Caco-2 (cell line): ENCODE measurements at regions not wholly inside any gene's neighbourhood (a gene's known extent, or its start where the extent isn't known, plus 50 kb on each side); places are given as distances from the start of the nearest gene placed in this dataset.

Source experiments
- BruUV-seq: library from RNA; stranded (reverse); fragments of 400-500 nt; replicated peaks from 2 replicates; lab custom pipeline; 2021; lab: Mats Ljungman, UMichigan
- CTCF ChIA-PET: fragments of 300-600 bp; sonication (Branson Sonifier 250); formaldehyde crosslinking; loops from one replicate; lab custom pipeline; 2022; ENCODE audit warnings: antibody characterized with exemption; lab: Charles Lee
- POLR2A ChIA-PET: fragments of 300-600 bp; sonication (Branson Sonifier 250); formaldehyde crosslinking; loops from one replicate; lab custom pipeline; 2022; ENCODE audit warnings: antibody characterized with exemption; lab: Charles Lee
- DNase-seq, 2 experiments: peaks; one replicate each; pipeline versions ENCODE4 v3.0.0 to v3.0.0-alpha.2; 2020 to 2022
- H3K27me3 ChIP-seq: replicated peaks from 2 replicates; pipeline ENCODE4 v1.6.0; 2011; ENCODE audit warnings: low read length; ENCODE audit not compliant: control insufficient read depth, insufficient read depth
- H3K36me3 ChIP-seq: 2 replicates; pipeline ENCODE4 v1.5.1; 2011; ENCODE audit warnings: low read length; ENCODE audit not compliant: control insufficient read depth, insufficient read depth
- H3K4me1 ChIP-seq: fragments of 250-450 bp; sonication (Bioruptor Pico); 2 replicates; pipeline ENCODE4 v1.5.1; 2020; ENCODE audit warnings: mild to moderate bottlenecking
- H3K4me3 ChIP-seq: 2 replicates; pipeline ENCODE4 v1.5.1; 2011; ENCODE audit warnings: low read depth, mild to moderate bottlenecking, control low read depth, low read length
- H3K9me3 ChIP-seq: fragments of 250-450 bp; sonication (Bioruptor Pico); 2 replicates; pipeline ENCODE4 v1.5.1; 2020; ENCODE audit warnings: mild to moderate bottlenecking, moderate library complexity
- H3K27ac Mint-ChIP-seq: one replicate; pipeline ENCODE4 v1.8.0; 2022; ENCODE audit warnings: mixed read lengths; ENCODE audit not compliant: unreplicated experiment
- H3K27me3 Mint-ChIP-seq: one replicate; pipeline ENCODE4 v1.8.0; 2022; ENCODE audit warnings: mixed read lengths; ENCODE audit not compliant: insufficient read depth, unreplicated experiment
- H3K36me3 Mint-ChIP-seq: one replicate; pipeline ENCODE4 v1.8.0; 2022; ENCODE audit warnings: mild to moderate bottlenecking, mixed read lengths; ENCODE audit not compliant: insufficient read depth, unreplicated experiment
- H3K4me1 Mint-ChIP-seq: one replicate; pipeline ENCODE4 v1.8.0; 2022; ENCODE audit warnings: low read depth, mixed read lengths; ENCODE audit not compliant: unreplicated experiment
- H3K4me3 Mint-ChIP-seq: one replicate; pipeline ENCODE4 v1.8.0; 2022; ENCODE audit warnings: mild to moderate bottlenecking, moderate library complexity, mixed read lengths; ENCODE audit not compliant: unreplicated experiment
- H3K9me3 Mint-ChIP-seq: one replicate; pipeline ENCODE4 v1.8.0; 2022; ENCODE audit warnings: mixed read lengths; ENCODE audit not compliant: unreplicated experiment
- CTCF ChIP-seq, 2 experiments: fragments of 200-600 bp in 1 of 2; IDR thresholded peaks; 1 replicate in 1 of 2; 2 replicates in 1 of 2; pipeline versions ENCODE4 v1.5.1 to v1.8.0; 2011 to 2022; ENCODE audit warnings: antibody characterized with exemption in 1 of 2, control low read depth in 1 of 2, inconsistent platforms in 1 of 2, low read depth in 1 of 2, low read length in 1 of 2, mild to moderate bottlenecking in 1 of 2, moderate library complexity in 1 of 2; ENCODE audit not compliant: insufficient read depth in 1 of 2, severe bottlenecking in 1 of 2, unreplicated experiment in 1 of 2
- intact Hi-C: fragments of 100-400 bp; cut with micrococcal nuclease; formaldehyde crosslinking; loops from one replicate; pipeline ENCODE4 v1.10.0; 2022; ENCODE audit not compliant: unreplicated experiment

- Mint-ChIP-seq H3K36me3 (no peaks in the 10 kb centered on the region), H3K27ac (no peak overlapping the region), H3K4me1 (no peaks in the 10 kb centered on the region), H3K4me3 (no peak overlapping the region), H3K9me3 (no peaks in the 10 kb centered on the region), H3K27me3 (peaks cover 16% of the 10 kb centered on the region)
- no peak for TF ChIP-seq CTCF (IDR thresholded peaks at IDR 0.05; ENCODE audit: insufficient read depth in 1 of 2, low read depth in 1 of 2, low read length in 1 of 2, severe bottlenecking in 1 of 2, unreplicated experiment in 1 of 2)
- ChIA-PET POLR2A (no interaction called here), CTCF (no interaction called here)
- Histone ChIP-seq H3K27me3 (no peaks in the 10 kb centered on the region), H3K36me3 (no peaks in the 10 kb centered on the region), H3K4me1 (no peaks in the 10 kb centered on the region), H3K9me3 (no peaks in the 10 kb centered on the region), H3K4me3 (no peak overlapping the region)
- no TSS peak for BruUV-seq
- DNase-seq: no peak
- intact Hi-C loops: loop anchor here (5.0 kb wide), 1 partner anchor 369 kb away; no protein-coding TSS in a partner anchor
Observed at GRCh38 chr11:109783014-109783413, 310.2 kb upstream of the ZC3H12C start.

DNA sequence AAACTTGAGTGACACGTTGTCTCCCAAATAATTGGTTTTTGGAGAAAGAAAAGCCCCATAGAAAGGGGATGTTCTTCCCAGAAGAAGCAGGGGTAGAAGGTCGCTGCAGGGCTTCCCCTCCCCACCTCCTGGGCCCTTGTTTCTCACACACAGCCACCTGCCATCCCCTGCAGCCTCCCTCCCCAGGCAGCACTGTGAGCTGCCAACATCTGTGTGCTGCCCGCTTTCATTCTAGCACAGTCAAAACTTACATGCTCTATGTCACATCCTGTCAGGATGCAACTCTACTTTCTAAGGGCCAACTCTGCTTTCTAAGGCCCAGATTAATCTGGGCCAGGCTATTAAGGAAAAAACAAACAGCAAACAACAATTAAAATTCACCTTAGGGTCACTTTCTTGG is 309.4 kb upstream of the ZC3H12C start:
- DNase-seq: no peak
- no peak for TF ChIP-seq CTCF (IDR thresholded peaks at IDR 0.05; ENCODE audit: insufficient read depth in 1 of 2, low read depth in 1 of 2, low read length in 1 of 2, severe bottlenecking in 1 of 2, unreplicated experiment in 1 of 2)

DNA sequence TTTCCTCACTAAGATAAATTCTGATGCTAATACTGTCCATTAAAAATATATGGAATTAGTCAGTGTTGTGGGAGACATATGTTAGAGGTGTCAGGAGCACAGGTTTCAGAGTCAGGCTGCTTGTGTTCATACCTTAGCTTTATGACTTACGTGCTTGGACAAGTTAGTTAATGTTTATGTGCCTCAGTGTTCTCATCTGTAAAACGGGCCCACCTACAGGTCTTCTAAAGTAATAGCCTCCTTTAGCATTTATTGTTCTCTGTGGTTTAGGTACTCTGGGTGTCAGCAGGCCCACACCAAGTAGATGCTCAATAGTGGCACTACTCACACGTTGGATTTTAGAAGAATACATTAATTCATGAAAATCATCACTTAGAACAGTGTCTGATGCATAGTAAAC is 308.7 kb upstream of the ZC3H12C start:
- Mint-ChIP-seq H3K4me1 (no peaks in the 10 kb centered on the region), H3K4me3 (no peak overlapping the region), H3K9me3 (no peaks in the 10 kb centered on the region), H3K27me3 (peaks cover 22% of the 10 kb centered on the region), H3K36me3 (no peaks in the 10 kb centered on the region), H3K27ac (no peak overlapping the region)
- no TSS peak for BruUV-seq
- Histone ChIP-seq H3K27me3 (no peaks in the 10 kb centered on the region), H3K4me3 (no peak overlapping the region), H3K9me3 (no peaks in the 10 kb centered on the region), H3K4me1 (no peaks in the 10 kb centered on the region), H3K36me3 (no peaks in the 10 kb centered on the region)
- POLR2A ChIA-PET: no interaction called here
- CTCF ChIA-PET: no interaction called here
- no peak for TF ChIP-seq CTCF (IDR thresholded peaks at IDR 0.05; ENCODE audit: insufficient read depth in 1 of 2, low read depth in 1 of 2, low read length in 1 of 2, severe bottlenecking in 1 of 2, unreplicated experiment in 1 of 2)
- no peak for DNase-seq
- intact Hi-C loops: loop anchor here (5.0 kb wide), 1 partner anchor 368 kb away; no protein-coding TSS in a partner anchor

More for the DNA sequence above, 309.4 kb upstream of the ZC3H12C start:
- no peaks in the 10 kb centered on the region for H3K4me1 ChIP-seq
- Mint-ChIP-seq H3K9me3 (no peaks in the 10 kb centered on the region), H3K27me3 (peaks cover 18% of the 10 kb centered on the region), H3K27ac (no peak overlapping the region), H3K4me3 (no peak overlapping the region), H3K36me3 (no peaks in the 10 kb centered on the region), H3K4me1 (no peaks in the 10 kb centered on the region)
- BruUV-seq: no TSS peak
- H3K9me3 ChIP-seq: no peaks in the 10 kb centered on the region
- H3K36me3 ChIP-seq: no peaks in the 10 kb centered on the region
- no peaks in the 10 kb centered on the region for H3K27me3 ChIP-seq
- intact Hi-C loops: loop anchor here (5.0 kb wide), 1 partner anchor 368 kb away; no protein-coding TSS in a partner anchor
- CTCF ChIA-PET: no interaction called here
- POLR2A ChIA-PET: no interaction called here
- no peak overlapping the region for H3K4me3 ChIP-seq
